NCI-H2107 treated with DMSO at 0.1 percent for 48 hours (cell line): ENCODE measurements at regions not wholly inside any gene's neighbourhood (a gene's known extent, or its start where the extent isn't known, plus 50 kb on each side); places are given as distances from the start of the nearest gene placed in this dataset.

ENCODE experiments used
- DNase-seq: peaks from one replicate; lab custom pipeline; 2025; ENCODE audit not compliant: unreplicated experiment; lab: John Stamatoyannopoulos, UW

GRCh38 chr4:12595489-12595888, 888.7 kb downstream of the RAB28 start:
- no peak for DNase-seq

- no peak for DNase-seq
Measured at GRCh38 chr4:12588582-12588981, 895.6 kb downstream of the RAB28 start.

DNA sequence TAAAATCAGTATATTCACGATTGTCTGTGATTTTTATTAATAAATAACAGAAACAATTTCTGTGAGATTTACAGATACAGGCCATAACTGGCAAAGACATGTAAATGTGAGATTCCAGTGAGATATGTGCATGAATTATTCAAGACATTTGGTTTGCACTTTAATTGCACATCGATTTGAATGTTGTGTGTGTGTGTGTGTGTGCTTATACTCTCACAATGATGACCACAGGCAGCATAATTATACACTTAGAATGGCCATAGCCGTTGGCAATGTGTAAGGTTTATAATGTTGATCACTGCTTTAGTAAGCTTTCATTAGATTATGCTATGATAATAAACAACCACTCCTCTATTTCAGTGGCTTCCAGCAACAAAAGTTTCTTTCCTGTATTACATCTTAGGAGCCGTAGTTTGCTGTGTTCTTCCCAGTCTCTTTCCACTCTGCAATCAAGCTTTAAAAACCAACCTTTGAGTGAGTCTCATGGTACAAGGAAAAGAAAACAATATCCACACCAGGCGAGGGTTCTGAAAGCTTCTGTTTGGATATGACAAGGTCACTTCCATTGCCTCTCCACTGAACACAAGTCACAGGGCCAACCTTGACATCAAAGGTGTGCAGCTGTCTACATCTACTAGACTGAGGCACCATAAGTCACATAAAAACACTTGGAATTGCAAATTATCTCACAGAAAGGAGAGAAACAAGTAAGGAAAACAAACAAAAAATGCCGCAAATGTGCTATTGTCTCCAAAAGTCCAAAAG, 897.7 kb downstream of the RAB28 start:
- no peak for DNase-seq

- no peak for DNase-seq
Measured at GRCh38 chr4:12584116-12584875, 899.8 kb downstream of the RAB28 start.

DNA sequence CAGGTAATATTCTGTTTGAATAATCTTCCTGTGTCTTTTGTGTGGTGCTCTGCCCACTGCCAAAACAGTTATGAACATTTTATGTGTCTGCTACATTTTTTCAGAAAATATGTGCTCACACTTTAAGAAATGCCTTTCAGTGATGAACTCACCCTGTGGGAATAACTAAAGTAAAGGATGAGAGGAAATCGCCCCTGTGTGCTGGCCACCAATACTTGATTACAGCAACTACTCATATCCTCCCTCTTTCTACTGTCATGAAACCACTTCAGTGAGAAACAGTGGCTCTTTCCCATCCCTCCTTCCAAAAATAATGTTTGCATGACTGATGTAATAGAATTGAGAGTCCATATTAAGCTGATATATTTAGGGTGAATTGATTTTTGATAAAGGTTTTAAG, 900.9 kb downstream of the RAB28 start:
- DNase-seq: no peak

DNA sequence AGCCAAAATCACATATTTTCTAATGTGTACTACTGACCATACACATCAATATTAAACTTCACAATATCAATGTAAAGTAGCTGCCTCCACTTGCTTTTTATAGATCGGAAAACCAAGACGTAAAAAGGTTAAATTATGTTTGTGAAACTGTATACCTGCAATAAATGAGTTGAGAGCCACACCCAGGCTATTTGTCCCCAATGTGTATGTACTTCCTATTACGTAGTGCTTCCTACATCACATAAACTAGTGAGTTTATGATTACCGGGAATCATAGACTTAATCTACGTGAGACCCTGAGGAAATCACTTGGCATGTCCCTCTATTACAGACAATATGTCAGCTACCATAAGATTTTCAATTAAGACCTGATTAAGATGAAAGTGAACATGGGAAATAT, 903.4 kb downstream of the RAB28 start:
- no peak for DNase-seq

DNA sequence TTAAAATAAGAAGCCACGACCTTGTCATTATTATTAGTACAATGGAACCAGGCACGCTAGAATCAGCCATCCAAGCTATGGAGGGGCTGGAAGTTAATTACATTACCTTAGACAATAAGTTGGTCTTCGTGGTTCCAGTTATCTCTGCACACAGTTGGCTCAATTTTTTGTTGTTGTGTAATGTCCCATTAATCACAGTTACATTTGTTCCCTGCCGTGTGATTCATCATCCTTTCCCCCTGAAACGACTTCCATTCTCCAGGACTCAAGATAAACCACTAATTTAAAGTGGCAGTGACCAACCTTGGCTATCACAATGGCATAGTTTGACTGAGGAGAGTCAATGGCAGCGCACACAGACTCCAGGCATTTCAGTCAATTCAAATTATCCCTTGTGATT, 905.0 kb downstream of the RAB28 start:
- DNase-seq: no peak

- no peak for DNase-seq
Measured at GRCh38 chr4:12576409-12576808, 907.7 kb downstream of the RAB28 start.

GRCh38 chr4:12573716-12574115, 910.4 kb downstream of the RAB28 start:
- DNase-seq: no peak

- DNase-seq: no peak
Measured at GRCh38 chr4:12562476-12563140, 921.5 kb downstream of the RAB28 start.

DNA sequence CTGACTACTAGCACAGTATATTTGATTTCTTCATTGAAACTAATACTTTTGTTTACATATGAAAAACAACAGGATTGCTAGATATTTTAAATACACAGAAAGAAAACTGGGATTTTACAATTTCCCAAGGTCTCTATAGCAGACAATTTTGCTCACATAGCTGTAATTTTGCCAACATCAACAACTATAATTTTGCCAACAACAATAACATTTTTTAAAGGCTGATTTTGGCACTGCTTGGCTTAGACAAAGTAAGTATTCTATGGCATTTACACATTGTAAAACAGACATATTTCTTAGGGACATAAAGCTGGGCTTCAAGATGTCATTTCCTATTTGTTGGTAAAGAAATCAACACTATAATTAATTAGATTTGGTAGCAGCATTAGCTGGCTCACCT, 922.1 kb downstream of the RAB28 start:
- no peak for DNase-seq

GRCh38 chr4:12555011-12555410, 929.1 kb downstream of the RAB28 start:
- no peak for DNase-seq

DNA sequence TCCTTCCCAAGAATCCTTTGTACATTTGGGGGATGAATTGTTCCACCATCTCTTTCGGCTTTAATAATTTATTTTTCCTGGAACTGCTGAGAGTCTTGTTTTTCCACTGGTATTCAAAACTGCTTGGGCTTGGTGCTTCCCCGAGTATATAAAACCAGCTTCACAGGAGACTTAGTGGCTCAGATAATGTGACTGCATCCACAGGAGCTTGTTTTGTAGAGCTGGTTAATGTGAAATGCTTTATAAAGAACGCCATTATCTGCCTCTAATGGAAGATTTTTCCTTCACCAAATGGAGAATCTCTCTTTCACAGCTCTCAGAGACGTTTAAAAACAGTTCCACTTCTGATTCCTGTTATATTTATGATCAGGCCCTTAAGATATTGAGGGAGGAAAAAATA, 935.5 kb downstream of the RAB28 start:
- DNase-seq: no peak

GRCh38 chr4:12545812-12546211, 938.3 kb downstream of the RAB28 start:
- no peak for DNase-seq

- DNase-seq: no peak
Measured at GRCh38 chr4:12538162-12538561, 946.0 kb downstream of the RAB28 start.

GRCh38 chr4:12534684-12535083, 949.5 kb downstream of the RAB28 start:
- DNase-seq: no peak

DNA sequence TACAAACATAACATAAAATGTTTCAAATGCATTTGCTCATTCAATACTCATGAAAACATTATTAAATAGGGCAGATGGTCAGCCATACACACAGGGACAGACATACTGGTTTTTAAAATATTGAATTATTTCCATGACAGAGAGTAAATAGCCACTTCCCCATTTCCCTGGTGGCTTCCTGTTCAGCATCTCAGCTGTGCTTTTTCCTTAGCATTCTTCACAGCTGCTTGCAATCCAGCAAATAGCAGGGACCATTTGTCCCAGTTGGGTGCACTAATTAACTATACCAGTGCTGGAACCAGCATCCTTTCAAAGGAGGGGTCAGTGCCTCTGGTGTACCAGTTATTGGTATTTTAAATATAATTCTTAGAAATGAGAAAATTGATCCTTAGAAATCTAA, 964.7 kb downstream of the RAB28 start:
- DNase-seq: no peak

DNA sequence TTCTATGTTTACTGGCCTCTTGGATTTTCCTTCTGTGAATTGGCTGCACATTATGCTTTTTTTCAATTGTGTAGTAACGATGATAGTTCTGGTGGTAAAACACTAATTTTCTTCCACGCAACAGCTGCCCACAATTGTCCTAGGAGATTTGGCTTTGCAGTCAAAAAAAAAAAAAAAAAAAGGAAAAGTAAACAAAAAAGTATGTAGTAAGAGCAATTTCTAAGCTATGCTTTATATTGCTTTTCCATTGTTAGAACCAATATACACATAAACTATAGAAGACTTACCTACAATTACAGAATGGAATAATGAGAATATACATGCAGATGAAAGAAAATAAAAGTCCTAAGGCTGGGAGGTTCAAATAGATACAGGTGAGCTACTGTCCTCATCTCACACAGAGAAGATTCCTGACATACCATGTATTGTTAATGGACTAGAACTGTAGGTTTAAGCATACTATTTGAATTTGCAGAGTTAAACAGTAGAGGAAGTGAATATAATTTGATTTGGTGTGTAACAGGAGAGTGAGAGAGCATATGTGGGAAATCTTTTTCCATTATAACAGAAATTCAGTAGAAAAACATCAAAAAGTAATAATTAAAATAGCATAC, 976.2 kb downstream of the RAB28 start:
- DNase-seq: no peak

DNA sequence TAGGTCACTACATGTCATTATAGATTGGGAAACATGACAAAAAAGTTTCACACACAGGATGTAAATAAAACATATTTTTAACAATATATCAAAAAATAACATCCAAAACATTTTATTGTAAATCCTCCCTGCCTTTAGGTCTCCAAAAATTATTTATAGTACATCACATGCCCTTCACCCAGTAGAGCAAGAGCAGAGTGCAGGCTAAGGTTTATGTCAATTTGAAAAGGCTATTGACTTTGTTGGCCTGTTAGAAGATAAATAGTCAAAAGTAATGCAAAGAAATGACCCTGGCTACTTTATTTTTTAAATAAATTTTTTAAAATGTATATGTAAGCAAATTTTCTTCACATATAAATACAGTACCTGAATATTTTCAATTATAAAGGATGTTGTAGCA, 983.7 kb downstream of the RAB28 start:
- DNase-seq: no peak

GRCh38 chr4:12499693-12500092, 984.4 kb downstream of the RAB28 start:
- DNase-seq: no peak

GRCh38 chr4:12495211-12495610, 988.9 kb downstream of the RAB28 start:
- DNase-seq: no peak
